A549 (cell line): ENCODE measurements at regions not wholly inside any gene's neighbourhood (a gene's known extent, or its start where the extent isn't known, plus 50 kb on each side); places are given as distances from the start of the nearest gene placed in this dataset.

Source experiments
- ATAC-seq, 2 experiments: fragments of 200-7000 bp in 1 of 2; fragments of >200 bp in 1 of 2; cut with Nextera tagmentation in 1 of 2; cut with Tn5 transposase in 1 of 2; 3 replicates each; pipeline versions ENCODE4 v1.8.0 to v1.9.1; 2018 to 2020; ENCODE audit warnings: mild to moderate bottlenecking in 1 of 2, moderate library complexity in 1 of 2
- CTCF ChIA-PET: fragments of 300-600 bp; sonication (Branson Sonifier 250); formaldehyde crosslinking; extraction: SDS; loops from one replicate; lab custom pipeline; 2021; ENCODE audit warnings: antibody characterized with exemption, inconsistent platforms; lab: Yijun Ruan, JAX
- POLR2A ChIA-PET: fragments of 350-600 bp; formaldehyde crosslinking; extraction: SDS; loops from one replicate; lab custom pipeline; 2021; ENCODE audit warnings: antibody characterized with exemption, inconsistent platforms; lab: Yijun Ruan, JAX
- DNase-seq, 2 experiments: peaks; one replicate each; pipeline versions ENCODE4 v3.0.0 to v3.0.0-alpha.2; 2011 to 2016; ENCODE audit warnings: low read depth in 1 of 2, low spot score in 1 of 2
- FAIRE-seq: peaks from 2 replicates; lab custom pipeline; 2011; peaks lifted over from hg19 to GRCh38; lab: Jason Lieb, UNC
- H3K27ac ChIP-seq, 2 experiments: fragments of >200 bp; sonication (Bioruptor Twin); formaldehyde crosslinking; 3 replicates each; pipeline ENCODE4 v1.5.1; 2016 to 2017
- H3K4me1 ChIP-seq: fragments of >200 bp; sonication (Bioruptor Twin); formaldehyde crosslinking; 3 replicates; pipeline ENCODE4 v1.6.1; 2016
- H3K4me2 ChIP-seq: fragments of >200 bp; sonication (Bioruptor Twin); formaldehyde crosslinking; 3 replicates; pipeline ENCODE4 v1.6.1; 2016
- H3K4me3 ChIP-seq: fragments of >200 bp; sonication (Bioruptor Twin); formaldehyde crosslinking; 3 replicates; pipeline ENCODE4 v1.5.1; 2016
- H3K9me3 ChIP-seq: fragments of >200 bp; sonication (Bioruptor Twin); formaldehyde crosslinking; 3 replicates; pipeline ENCODE4 v1.6.1; 2016
- BHLHE40 ChIP-seq: IDR thresholded peaks from 2 replicates; pipeline ENCODE4 v1.6.1; 2012; ENCODE audit warnings: low read depth, low read length, inconsistent platforms
- CBX8 ChIP-seq: fragments of 200-600 bp; sonication (generic); IDR thresholded peaks from 2 replicates; pipeline ENCODE4 v1.6.1; 2016
- CEBPB ChIP-seq, 2 experiments: fragments of >200 bp in 1 of 2; sonication (Bioruptor Twin) in 1 of 2; formaldehyde crosslinking in 1 of 2; IDR thresholded peaks; 2 replicates each; pipeline ENCODE4 v1.6.1; 2012 to 2016
- ESRRA ChIP-seq: fragments of 150-350 bp; IDR thresholded peaks from 2 replicates; pipeline ENCODE4 v1.6.1; 2014; ENCODE audit warnings: mild to moderate bottlenecking, low read length, borderline replicate concordance
- FOSB ChIP-seq: fragments of 250-450 bp; sonication (Bioruptor Pico); IDR thresholded peaks from 2 replicates; pipeline ENCODE4 v1.5.0; 2020; ENCODE audit warnings: mild to moderate bottlenecking, moderate library complexity
- FOSL2 ChIP-seq, 2 experiments: fragments of 450-650 bp in 1 of 2; fragments of >200 bp in 1 of 2; sonication (Bioruptor Twin) in 1 of 2; formaldehyde crosslinking; IDR thresholded peaks; 2 replicates each; pipeline versions ENCODE4 v1.5.0 to v1.6.1; 2016 to 2020; ENCODE audit warnings: mild to moderate bottlenecking in 1 of 2, moderate library complexity in 1 of 2
- JUN ChIP-seq, 2 experiments: fragments of >200 bp; sonication (Bioruptor Twin); formaldehyde crosslinking; IDR thresholded peaks; 2 replicates in 1 of 2; 3 replicates in 1 of 2; pipeline ENCODE4 v1.6.1; 2016 to 2017
- MAFK ChIP-seq: fragments of 450-650 bp; IDR thresholded peaks from 2 replicates; pipeline ENCODE4 v1.6.1; 2014; ENCODE audit not compliant: partially characterized antibody
- MAZ ChIP-seq: fragments of 150-350 bp; IDR thresholded peaks from 2 replicates; pipeline ENCODE4 v1.6.1; 2014; ENCODE audit warnings: antibody characterized with exemption, low read depth, low read length, borderline replicate concordance
- MYC ChIP-seq: IDR thresholded peaks from 2 replicates; pipeline ENCODE4 v1.6.1; 2012; ENCODE audit warnings: mild to moderate bottlenecking, inconsistent platforms, low read length, improper control_type of control experiment, borderline replicate concordance
- NR3C1 ChIP-seq: fragments of >200 bp; sonication (Bioruptor Twin); formaldehyde crosslinking; IDR thresholded peaks from 3 replicates; pipeline ENCODE4 v1.6.1; 2017
- POLR2A ChIP-seq: IDR thresholded peaks from 2 replicates; pipeline ENCODE4 v1.6.1; 2012; ENCODE audit warnings: mild to moderate bottlenecking, low read length
- RARB ChIP-seq: fragments of 250-450 bp; sonication (Bioruptor Pico); IDR thresholded peaks from 2 replicates; pipeline ENCODE4 v1.8.0; 2021; ENCODE audit warnings: mild to moderate bottlenecking, moderate library complexity
- RFX5 ChIP-seq: fragments of 450-650 bp; IDR thresholded peaks from 2 replicates; pipeline ENCODE4 v1.7.1; 2014; ENCODE audit warnings: antibody characterized with exemption, mild to moderate bottlenecking, moderate library complexity
- RNF2 ChIP-seq: fragments of 200-600 bp; sonication (generic); IDR thresholded peaks from 2 replicates; pipeline ENCODE4 v1.6.1; 2016; ENCODE audit warnings: low read depth, mild to moderate bottlenecking, antibody characterized with exemption, moderate library complexity, borderline replicate concordance
- SREBF2 ChIP-seq: fragments of 450-650 bp; IDR thresholded peaks from 2 replicates; pipeline ENCODE4 v1.6.1; 2014; ENCODE audit warnings: mild to moderate bottlenecking, moderate library complexity
- ZC3H11A ChIP-seq: fragments of 450-650 bp; IDR thresholded peaks from 2 replicates; pipeline ENCODE4 v1.6.1; 2014; ENCODE audit warnings: antibody characterized with exemption, mild to moderate bottlenecking
- ZNF302 ChIP-seq: fragments of 250-450 bp; sonication (Bioruptor Pico); IDR thresholded peaks from 2 replicates; pipeline ENCODE4 v1.9.0; 2021; ENCODE audit warnings: inconsistent platforms, mild to moderate bottlenecking, moderate library complexity
- ZSCAN20 ChIP-seq: fragments of 250-450 bp; sonication (Bioruptor Pico); IDR thresholded peaks from 2 replicates; pipeline ENCODE4 v1.8.0; 2022; ENCODE audit warnings: mild to moderate bottlenecking, moderate library complexity
- WGBS: methylation state at CpG from one replicate; pipeline ENCODE4 v1.1.6; 2017; ENCODE audit errors: missing lambda C conversion rate; 5-methylcytosine and 5-hydroxymethylcytosine counted together
- TF ChIP-seq, protein P1 (sequence below): fragments of >200 bp; sonication (Bioruptor Twin); formaldehyde crosslinking; IDR thresholded peaks from 3 replicates; pipeline ENCODE4 v1.6.1; 2016
- TF ChIP-seq, protein P2 (sequence below): fragments of >200 bp; sonication (Bioruptor Twin); formaldehyde crosslinking; IDR thresholded peaks from 2 replicates; pipeline ENCODE4 v1.6.1; 2016
- TF ChIP-seq, protein P3 (sequence below): fragments of 450-650 bp; IDR thresholded peaks from 2 replicates; pipeline ENCODE4 v1.6.1; 2014; ENCODE audit warnings: antibody characterized with exemption
- TF ChIP-seq, protein P4 (sequence below): fragments of 150-350 bp; IDR thresholded peaks from 2 replicates; pipeline ENCODE4 v1.6.1; 2014; ENCODE audit warnings: low read depth, mild to moderate bottlenecking, low read length

DNA sequence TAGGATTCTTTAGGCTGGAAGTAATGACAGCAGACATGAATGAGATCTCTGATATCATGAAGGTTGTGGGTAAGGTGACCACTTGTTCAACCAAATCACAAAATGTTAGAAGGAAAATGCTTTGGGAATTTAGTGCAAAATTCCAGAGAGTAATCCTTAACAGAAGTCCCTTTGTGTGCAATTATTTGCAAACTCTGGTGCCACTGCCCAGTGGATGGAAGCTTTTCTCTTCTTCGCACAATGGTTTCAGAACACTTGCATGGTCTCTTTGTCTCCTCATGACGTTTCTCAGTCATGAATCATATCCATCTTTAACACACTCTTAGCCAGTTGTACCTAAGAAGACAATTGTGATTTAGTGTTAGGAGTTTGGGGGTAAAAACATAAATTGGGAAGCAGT, 570.4 kb upstream of the ANKRD30A start:
- no peak overlapping the region for H3K4me2 ChIP-seq
- DNase-seq (no peak), ATAC-seq (no peak), FAIRE-seq (no peak)
- ChIA-PET CTCF (no interaction called here), POLR2A (no interaction called here)
- H3K4me3 ChIP-seq: no peak overlapping the region
- 60% methylated on average over 2 of the region's 2 CpGs for WGBS
- H3K27ac ChIP-seq: no peak overlapping the region
- no peaks in the 10 kb centered on the region for H3K4me1 ChIP-seq
- no peaks in the 10 kb centered on the region for H3K9me3 ChIP-seq
- no peak for TF ChIP-seq RFX5
- no peak for TF ChIP-seq FOSB
- TF ChIP-seq, protein P1, sequence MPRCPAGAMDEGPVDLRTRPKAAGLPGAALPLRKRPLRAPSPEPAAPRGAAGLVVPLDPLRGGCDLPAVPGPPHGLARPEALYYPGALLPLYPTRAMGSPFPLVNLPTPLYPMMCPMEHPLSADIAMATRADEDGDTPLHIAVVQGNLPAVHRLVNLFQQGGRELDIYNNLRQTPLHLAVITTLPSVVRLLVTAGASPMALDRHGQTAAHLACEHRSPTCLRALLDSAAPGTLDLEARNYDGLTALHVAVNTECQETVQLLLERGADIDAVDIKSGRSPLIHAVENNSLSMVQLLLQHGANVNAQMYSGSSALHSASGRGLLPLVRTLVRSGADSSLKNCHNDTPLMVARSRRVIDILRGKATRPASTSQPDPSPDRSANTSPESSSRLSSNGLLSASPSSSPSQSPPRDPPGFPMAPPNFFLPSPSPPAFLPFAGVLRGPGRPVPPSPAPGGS: no peak
- no peak for TF ChIP-seq MAFK
- TF ChIP-seq SREBF2: no peak

DNA sequence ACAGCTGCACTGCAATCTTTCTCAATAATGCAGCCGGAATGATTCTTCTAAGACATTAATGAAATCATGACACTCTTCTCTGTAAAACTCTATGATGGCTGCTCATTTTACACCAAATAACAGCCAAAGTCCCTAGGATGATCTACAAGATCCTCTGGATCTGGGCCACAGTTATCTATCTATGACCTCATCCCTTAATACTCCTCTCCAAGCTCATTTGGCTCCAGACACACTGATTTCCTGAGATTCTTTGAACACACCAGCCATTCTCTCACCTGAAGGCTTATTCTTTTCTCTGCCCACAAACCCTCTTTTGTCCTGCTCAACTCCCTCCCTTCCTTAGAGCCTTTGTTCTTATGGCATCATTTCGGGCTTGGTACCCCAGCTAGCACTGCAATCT, 577.4 kb upstream of the ANKRD30A start:
- WGBS: 49% methylated on average over 2 of the region's 2 CpGs
- H3K27ac ChIP-seq: no peak overlapping the region
- TF ChIP-seq, protein P2, sequence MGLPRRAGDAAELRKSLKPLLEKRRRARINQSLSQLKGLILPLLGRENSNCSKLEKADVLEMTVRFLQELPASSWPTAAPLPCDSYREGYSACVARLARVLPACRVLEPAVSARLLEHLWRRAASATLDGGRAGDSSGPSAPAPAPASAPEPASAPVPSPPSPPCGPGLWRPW: no peak
- no peak for TF ChIP-seq CBX8
- no peak for TF ChIP-seq ESRRA
- no peak for TF ChIP-seq ZSCAN20 (CRISPR knock-in tag)
- TF ChIP-seq JUN (IDR thresholded peaks at IDR 0.05): no peak
- TF ChIP-seq, protein P3, sequence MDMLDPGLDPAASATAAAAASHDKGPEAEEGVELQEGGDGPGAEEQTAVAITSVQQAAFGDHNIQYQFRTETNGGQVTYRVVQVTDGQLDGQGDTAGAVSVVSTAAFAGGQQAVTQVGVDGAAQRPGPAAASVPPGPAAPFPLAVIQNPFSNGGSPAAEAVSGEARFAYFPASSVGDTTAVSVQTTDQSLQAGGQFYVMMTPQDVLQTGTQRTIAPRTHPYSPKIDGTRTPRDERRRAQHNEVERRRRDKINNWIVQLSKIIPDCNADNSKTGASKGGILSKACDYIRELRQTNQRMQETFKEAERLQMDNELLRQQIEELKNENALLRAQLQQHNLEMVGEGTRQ: no peak
- TF ChIP-seq, protein P4, sequence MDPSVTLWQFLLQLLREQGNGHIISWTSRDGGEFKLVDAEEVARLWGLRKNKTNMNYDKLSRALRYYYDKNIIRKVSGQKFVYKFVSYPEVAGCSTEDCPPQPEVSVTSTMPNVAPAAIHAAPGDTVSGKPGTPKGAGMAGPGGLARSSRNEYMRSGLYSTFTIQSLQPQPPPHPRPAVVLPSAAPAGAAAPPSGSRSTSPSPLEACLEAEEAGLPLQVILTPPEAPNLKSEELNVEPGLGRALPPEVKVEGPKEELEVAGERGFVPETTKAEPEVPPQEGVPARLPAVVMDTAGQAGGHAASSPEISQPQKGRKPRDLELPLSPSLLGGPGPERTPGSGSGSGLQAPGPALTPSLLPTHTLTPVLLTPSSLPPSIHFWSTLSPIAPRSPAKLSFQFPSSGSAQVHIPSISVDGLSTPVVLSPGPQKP: no peak
- TF ChIP-seq ZNF302 (CRISPR knock-in tag): no peak
- no peak for TF ChIP-seq MYC
- no peak for TF ChIP-seq BHLHE40
- TF ChIP-seq, all 56 proteins: peak for 0
- DNase-seq (no peak), ATAC-seq (no peak), FAIRE-seq (no peak)
- H3K9me3 ChIP-seq: no peaks in the 10 kb centered on the region
- H3K4me3 ChIP-seq: no peak overlapping the region
- CTCF ChIA-PET: no interaction called here
- H3K4me2 ChIP-seq: no peak overlapping the region
- POLR2A ChIA-PET: no interaction called here
- H3K4me1 ChIP-seq: no peaks in the 10 kb centered on the region

DNA sequence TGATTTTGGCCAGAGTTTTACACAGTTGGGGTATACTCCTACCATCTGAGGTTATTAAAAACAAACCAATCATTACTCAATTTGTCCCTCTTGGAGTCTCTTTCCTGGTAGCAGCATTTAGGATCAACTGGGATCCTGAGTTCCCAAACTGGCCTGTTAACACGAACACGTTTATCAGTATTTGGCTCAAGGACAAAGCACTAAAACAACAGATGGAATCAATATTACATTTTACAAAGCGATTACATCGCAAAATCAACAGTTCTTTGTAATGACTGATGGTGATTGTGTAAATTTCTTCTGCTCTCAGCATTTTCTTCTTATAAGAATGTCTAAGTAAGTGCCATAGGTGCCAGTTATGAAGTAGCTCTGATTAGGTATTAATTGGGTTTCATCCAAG, 582.9 kb upstream of the ANKRD30A start:
- H3K4me3 ChIP-seq: no peak overlapping the region
- TF ChIP-seq ZC3H11A: no peak
- TF ChIP-seq ZSCAN20 (CRISPR knock-in tag): no peak
- no peak for TF ChIP-seq RARB (CRISPR knock-in tag)
- TF ChIP-seq NR3C1: no peak
- TF ChIP-seq CEBPB (IDR thresholded peaks at IDR 0.05): no peak
- no peak for TF ChIP-seq RNF2
- no peak for TF ChIP-seq CBX8
- no peak for TF ChIP-seq POLR2A
- TF ChIP-seq MAFK: no peak
- TF ChIP-seq MYC: no peak
- no peak for TF ChIP-seq FOSL2 (IDR thresholded peaks at IDR 0.05)
- no peak for TF ChIP-seq FOSL2 (CRISPR knock-in tag; IDR thresholded peaks at IDR 0.05)
- TF ChIP-seq MAZ: no peak
- TF ChIP-seq, protein P3: no peak
- TF ChIP-seq, all 56 proteins: peak for 0
- H3K4me1 ChIP-seq: peaks cover 5% of the 10 kb centered on the region; the same call in 1 of the 3 replicates
- ChIA-PET CTCF (no interaction called here), POLR2A (no interaction called here)
- no peak overlapping the region for H3K27ac ChIP-seq
- ATAC-seq (no peak), DNase-seq (no peak), FAIRE-seq (peak; percentile 39)
- H3K9me3 ChIP-seq: no peaks in the 10 kb centered on the region
- 56% methylated on average over 4 of the region's 4 CpGs for WGBS
- H3K4me2 ChIP-seq: no peak overlapping the region
